AG04449 (cell line): ENCODE measurements at regions not wholly inside any gene's neighbourhood (a gene's known extent, or its start where the extent isn't known, plus 50 kb on each side); places are given as distances from the start of the nearest gene placed in this dataset.

ENCODE experiments used
- CTCF ChIA-PET: fragments of 350-600 bp; formaldehyde crosslinking; extraction: SDS; loops from one replicate; lab custom pipeline; 2021; ENCODE audit warnings: antibody characterized with exemption; lab: Yijun Ruan, JAX
- POLR2A ChIA-PET: fragments of 400-600, 350-600 bp; formaldehyde crosslinking; extraction: SDS; loops from one replicate; lab custom pipeline; 2020; ENCODE audit warnings: antibody characterized with exemption, inconsistent platforms; lab: Yijun Ruan, JAX
- DNase-seq: peaks from one replicate; pipeline ENCODE4 v3.0.0-alpha.2; 2010; ENCODE audit warnings: low read depth, low spot score
- H3K4me3 ChIP-seq: 2 replicates; pipeline ENCODE4 v1.5.1; 2011; ENCODE audit warnings: low read depth, mild to moderate bottlenecking, control low read depth, low read length
- CTCF ChIP-seq: IDR thresholded peaks from one replicate; pipeline ENCODE4 v1.5.1; 2011; ENCODE audit warnings: mild to moderate bottlenecking, moderate library complexity, low read length, control low read depth, inconsistent platforms; ENCODE audit not compliant: insufficient read depth; ENCODE audit errors: missing control alignments

GRCh38 chr15:38058596-38059075 is 124.2 kb downstream of the TMCO5A start:
- CTCF ChIA-PET, result interaction anchor here (3.2 kb wide), 1 partner anchor 15 kb away, joined by 9 read pairs; no protein-coding TSS in a partner anchor
- POLR2A ChIA-PET, result interaction anchor here (0.6 to 1.2 kb wide), 2 partner anchors 10 to 13 kb away, joined by 3 read pairs; no protein-coding TSS in a partner anchor
- no peak overlapping the region for H3K4me3 ChIP-seq
- DNase-seq, result no peak
- TF ChIP-seq CTCF, result no peak

DNA sequence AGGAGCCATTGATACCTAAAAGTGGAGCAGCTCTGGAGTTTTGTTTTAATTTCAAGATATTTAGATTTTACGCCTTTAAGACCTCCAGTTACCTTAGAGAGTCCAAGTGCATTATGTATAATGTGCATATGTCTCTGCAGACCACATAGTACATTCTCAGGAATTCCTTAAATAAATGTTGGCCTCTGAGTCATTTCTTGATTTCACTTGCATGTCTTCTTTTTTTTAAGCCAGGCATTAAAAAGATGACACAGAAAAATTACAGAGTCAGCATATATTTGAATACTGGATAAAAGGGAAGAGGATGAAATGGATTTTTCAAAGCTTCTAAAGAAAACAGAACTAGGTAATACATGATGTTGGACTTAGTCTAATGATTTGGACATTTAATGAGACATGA is 125.2 kb downstream of the TMCO5A start:
- TF ChIP-seq CTCF, result no peak
- no peak overlapping the region for H3K4me3 ChIP-seq
- CTCF ChIA-PET, result interaction anchor here (1.6 to 3.2 kb wide), 3 partner anchors 9 to 64 kb away, joined by 4 to 9 read pairs (median 9); no protein-coding TSS in a partner anchor
- POLR2A ChIA-PET, result interaction anchor here (0.6 kb wide), 1 partner anchor 169 kb away, joined by 3 read pairs; no protein-coding TSS in a partner anchor
- DNase-seq, result no peak

GRCh38 chr15:38061856-38062649 is 127.6 kb downstream of the TMCO5A start:
- DNase-seq, result no peak
- POLR2A ChIA-PET, result no interaction called here
- no peak overlapping the region for H3K4me3 ChIP-seq
- no peak for TF ChIP-seq CTCF
- CTCF ChIA-PET, result interaction anchor here (0.6 to 3.2 kb wide), 3 partner anchors 7 to 1473 kb away, joined by 3 to 9 read pairs (median 9); no protein-coding TSS in a partner anchor

DNA sequence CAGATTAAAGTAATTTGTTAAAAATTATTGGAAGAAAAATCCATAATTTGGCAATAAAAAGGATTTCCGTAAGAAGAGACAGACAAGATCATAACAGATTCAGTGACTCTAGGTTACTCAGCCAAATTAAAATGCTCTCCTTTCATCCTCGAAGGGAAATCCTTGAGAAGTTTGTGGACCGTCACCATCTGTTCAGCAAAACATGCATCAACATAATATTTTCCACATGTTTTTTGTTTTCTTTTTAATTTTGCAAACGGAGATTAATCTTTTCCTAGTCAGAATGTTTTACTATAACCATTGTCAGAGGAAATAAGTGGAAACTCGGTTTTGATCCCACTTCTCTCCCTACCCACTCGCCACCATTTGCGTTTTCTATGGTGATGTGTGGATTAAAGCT is 128.3 kb downstream of the TMCO5A start:
- POLR2A ChIA-PET, result no interaction called here
- DNase-seq, result no peak
- CTCF ChIA-PET, result interaction anchor here (1.6 kb wide), 1 partner anchor 59 kb away, joined by 6 read pairs; no protein-coding TSS in a partner anchor
- TF ChIP-seq CTCF, result no peak
- no peak overlapping the region for H3K4me3 ChIP-seq

DNA sequence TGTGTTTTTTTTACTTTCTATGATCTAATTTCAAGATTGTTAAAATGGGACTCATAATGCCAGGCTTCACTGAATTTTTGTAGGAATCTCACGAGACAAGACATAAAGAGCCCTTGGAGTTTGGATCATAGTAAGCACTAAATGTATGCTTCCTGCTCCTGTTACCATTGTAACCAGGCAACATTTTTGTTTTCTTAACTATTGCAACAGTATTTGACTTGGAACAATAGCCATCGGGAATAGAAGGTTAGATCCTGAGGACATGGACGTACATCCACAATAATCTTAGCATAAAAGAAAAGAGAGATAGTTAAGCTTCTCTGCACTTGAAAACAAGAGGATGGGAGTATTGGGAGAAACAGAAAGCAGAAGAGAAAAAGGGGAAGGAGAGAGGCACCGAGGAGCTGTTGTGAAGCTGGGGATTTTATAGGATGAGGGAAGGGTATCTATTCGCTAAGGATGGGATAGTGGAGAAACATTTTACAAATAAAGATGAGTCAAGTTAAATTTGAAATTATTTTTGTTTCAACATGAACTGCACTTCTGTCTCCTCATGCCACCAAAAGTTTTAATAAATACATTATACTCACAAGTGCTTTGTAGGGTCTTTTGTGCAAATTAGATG is 131.4 kb downstream of the TMCO5A start:
- POLR2A ChIA-PET, result no interaction called here
- TF ChIP-seq CTCF, result no peak
- CTCF ChIA-PET, result no interaction called here
- no peak overlapping the region for H3K4me3 ChIP-seq
- no peak for DNase-seq

GRCh38 chr15:38066612-38067011 is 132.2 kb downstream of the TMCO5A start:
- ChIA-PET CTCF (no interaction called here), POLR2A (no interaction called here)
- no peak for DNase-seq
- no peak overlapping the region for H3K4me3 ChIP-seq
- TF ChIP-seq CTCF, result no peak
